ENCODE measurements at regions not wholly inside any gene's neighbourhood (a gene's known extent, or its start where the extent isn't known, plus 50 kb on each side); places are given as distances from the start of the nearest gene placed in this dataset.

GRCh38 chr6:51459958-51460357 lies 627.5 kb downstream of the PKHD1 start:
- Mint-ChIP-seq H3K4me1 (ENCODE audit: low read depth, unreplicated experiment) (no peaks in the 10 kb centered on the region), H3K36me3 (ENCODE audit: low read depth, unreplicated experiment) (no peaks in the 10 kb centered on the region), H3K4me3 (ENCODE audit: unreplicated experiment) (no peak overlapping the region), H3K27me3 (ENCODE audit: low read depth, unreplicated experiment) (no peaks in the 10 kb centered on the region), H3K27ac (ENCODE audit: unreplicated experiment) (no peak overlapping the region), H3K9me3 (ENCODE audit: unreplicated experiment) (no peaks in the 10 kb centered on the region)
- DNase-seq (ENCODE audit: low read depth) (no peak), FAIRE-seq (no peak)
- TF ChIP-seq, protein P1, sequence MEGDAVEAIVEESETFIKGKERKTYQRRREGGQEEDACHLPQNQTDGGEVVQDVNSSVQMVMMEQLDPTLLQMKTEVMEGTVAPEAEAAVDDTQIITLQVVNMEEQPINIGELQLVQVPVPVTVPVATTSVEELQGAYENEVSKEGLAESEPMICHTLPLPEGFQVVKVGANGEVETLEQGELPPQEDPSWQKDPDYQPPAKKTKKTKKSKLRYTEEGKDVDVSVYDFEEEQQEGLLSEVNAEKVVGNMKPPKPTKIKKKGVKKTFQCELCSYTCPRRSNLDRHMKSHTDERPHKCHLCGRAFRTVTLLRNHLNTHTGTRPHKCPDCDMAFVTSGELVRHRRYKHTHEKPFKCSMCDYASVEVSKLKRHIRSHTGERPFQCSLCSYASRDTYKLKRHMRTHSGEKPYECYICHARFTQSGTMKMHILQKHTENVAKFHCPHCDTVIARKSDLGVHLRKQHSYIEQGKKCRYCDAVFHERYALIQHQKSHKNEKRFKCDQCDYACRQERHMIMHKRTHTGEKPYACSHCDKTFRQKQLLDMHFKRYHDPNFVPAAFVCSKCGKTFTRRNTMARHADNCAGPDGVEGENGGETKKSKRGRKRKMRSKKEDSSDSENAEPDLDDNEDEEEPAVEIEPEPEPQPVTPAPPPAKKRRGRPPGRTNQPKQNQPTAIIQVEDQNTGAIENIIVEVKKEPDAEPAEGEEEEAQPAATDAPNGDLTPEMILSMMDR (IDR thresholded peaks at IDR 0.05; ENCODE audit: insufficient read depth, low read depth, low read length) = no peak
- TF ChIP-seq EZH2 (IDR thresholded peaks at IDR 0.05; ENCODE audit: insufficient read depth, low read length) = no peak
- H3K36me3 ChIP-seq (ENCODE audit: insufficient read depth, low read length) = no peaks in the 10 kb centered on the region
- H3K9ac ChIP-seq (ENCODE audit: low read length) = no peak overlapping the region
- no peaks in the 10 kb centered on the region for H3K4me1 ChIP-seq (ENCODE audit: insufficient read depth, low read length)
- no peak overlapping the region for H3K4me3 ChIP-seq (ENCODE audit: insufficient read depth, low read depth, low read length)
- no peaks in the 10 kb centered on the region for H3K79me2 ChIP-seq (ENCODE audit: insufficient read depth, low read length)
- no peaks in the 10 kb centered on the region for H3K9me3 ChIP-seq (ENCODE audit: insufficient read depth, low read depth, low read length)
- no peak overlapping the region for H3K4me2 ChIP-seq (ENCODE audit: low read length)
- H2AFZ ChIP-seq (ENCODE audit: low read depth, low read length) = no peak overlapping the region
- H3K27me3 ChIP-seq (ENCODE audit: insufficient read depth, low read length) = no peaks in the 10 kb centered on the region
- H4K20me1 ChIP-seq (ENCODE audit: insufficient read depth, low read length) = no peaks in the 10 kb centered on the region
- no peak overlapping the region for H3K27ac ChIP-seq (ENCODE audit: low read depth, low read length)

GRCh38 chr6:51462896-51463295 lies 624.5 kb downstream of the PKHD1 start:
- Histone ChIP-seq H3K79me2 (ENCODE audit: insufficient read depth, low read length) (no peaks in the 10 kb centered on the region), H2AFZ (ENCODE audit: low read depth, low read length) (no peak overlapping the region), H3K4me1 (ENCODE audit: insufficient read depth, low read length) (no peaks in the 10 kb centered on the region), H3K4me2 (ENCODE audit: low read length) (no peak overlapping the region), H4K20me1 (ENCODE audit: insufficient read depth, low read length) (no peaks in the 10 kb centered on the region), H3K4me3 (ENCODE audit: insufficient read depth, low read depth, low read length) (no peak overlapping the region), H3K9me3 (ENCODE audit: insufficient read depth, low read depth, low read length) (no peaks in the 10 kb centered on the region), H3K27ac (ENCODE audit: low read depth, low read length) (no peak overlapping the region), H3K36me3 (ENCODE audit: insufficient read depth, low read length) (no peaks in the 10 kb centered on the region), H3K9ac (ENCODE audit: low read length) (no peak overlapping the region), H3K27me3 (ENCODE audit: insufficient read depth, low read length) (no peaks in the 10 kb centered on the region)
- TF ChIP-seq, protein P1 (IDR thresholded peaks at IDR 0.05; ENCODE audit: insufficient read depth, low read depth, low read length) = no peak
- TF ChIP-seq EZH2 (IDR thresholded peaks at IDR 0.05; ENCODE audit: insufficient read depth, low read length) = no peak
- FAIRE-seq = no peak
- H3K9me3 Mint-ChIP-seq (ENCODE audit: unreplicated experiment) = no peaks in the 10 kb centered on the region
- H3K27ac Mint-ChIP-seq (ENCODE audit: unreplicated experiment) = no peak overlapping the region
- no peak overlapping the region for H3K4me3 Mint-ChIP-seq (ENCODE audit: unreplicated experiment)
- no peaks in the 10 kb centered on the region for H3K36me3 Mint-ChIP-seq (ENCODE audit: low read depth, unreplicated experiment)
- no peak for DNase-seq (ENCODE audit: low read depth)
- no peaks in the 10 kb centered on the region for H3K4me1 Mint-ChIP-seq (ENCODE audit: low read depth, unreplicated experiment)
- H3K27me3 Mint-ChIP-seq (ENCODE audit: low read depth, unreplicated experiment) = no peaks in the 10 kb centered on the region

DNA sequence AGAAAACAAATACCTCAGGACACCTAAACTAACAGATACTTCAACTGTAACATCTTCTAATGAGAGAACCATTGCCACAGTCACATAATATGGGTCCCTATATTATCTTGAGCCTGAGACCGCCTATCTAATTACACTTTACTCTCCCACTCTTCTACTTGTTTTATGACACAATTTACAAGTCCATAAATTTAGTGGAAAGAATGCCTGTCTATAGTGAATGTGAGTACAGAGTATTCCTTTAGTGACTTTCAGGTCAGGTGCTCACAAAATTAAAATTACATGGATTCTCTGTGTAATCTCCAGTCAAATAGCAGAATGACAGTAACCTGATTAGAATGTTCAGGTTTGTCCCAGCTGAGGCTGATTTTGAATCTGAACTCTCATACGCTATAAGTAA lies 624.1 kb downstream of the PKHD1 start:
- H3K4me3 Mint-ChIP-seq (ENCODE audit: unreplicated experiment) = no peak overlapping the region
- H3K9me3 Mint-ChIP-seq (ENCODE audit: unreplicated experiment) = no peaks in the 10 kb centered on the region
- no peaks in the 10 kb centered on the region for H3K4me1 Mint-ChIP-seq (ENCODE audit: low read depth, unreplicated experiment)
- Histone ChIP-seq H3K9ac (ENCODE audit: low read length) (no peak overlapping the region), H3K27me3 (ENCODE audit: insufficient read depth, low read length) (no peaks in the 10 kb centered on the region), H4K20me1 (ENCODE audit: insufficient read depth, low read length) (no peaks in the 10 kb centered on the region), H3K4me2 (ENCODE audit: low read length) (no peak overlapping the region), H3K9me3 (ENCODE audit: insufficient read depth, low read depth, low read length) (no peaks in the 10 kb centered on the region), H3K4me3 (ENCODE audit: insufficient read depth, low read depth, low read length) (no peak overlapping the region), H2AFZ (ENCODE audit: low read depth, low read length) (no peak overlapping the region), H3K4me1 (ENCODE audit: insufficient read depth, low read length) (no peaks in the 10 kb centered on the region), H3K36me3 (ENCODE audit: insufficient read depth, low read length) (no peaks in the 10 kb centered on the region), H3K27ac (ENCODE audit: low read depth, low read length) (no peak overlapping the region), H3K79me2 (ENCODE audit: insufficient read depth, low read length) (no peaks in the 10 kb centered on the region)
- TF ChIP-seq EZH2 (IDR thresholded peaks at IDR 0.05; ENCODE audit: insufficient read depth, low read length) = no peak
- TF ChIP-seq, protein P1 (IDR thresholded peaks at IDR 0.05; ENCODE audit: insufficient read depth, low read depth, low read length) = no peak
- no peak overlapping the region for H3K27ac Mint-ChIP-seq (ENCODE audit: unreplicated experiment)
- FAIRE-seq = no peak
- H3K36me3 Mint-ChIP-seq (ENCODE audit: low read depth, unreplicated experiment) = no peaks in the 10 kb centered on the region
- no peaks in the 10 kb centered on the region for H3K27me3 Mint-ChIP-seq (ENCODE audit: low read depth, unreplicated experiment)
- DNase-seq (ENCODE audit: low read depth) = no peak
